Endothelial cell of umbilical vein (primary cell): ENCODE measurements at regions not wholly inside any gene's neighbourhood (a gene's known extent, or its start where the extent isn't known, plus 50 kb on each side); places are given as distances from the start of the nearest gene placed in this dataset.

Source experiments
- BruUV-seq: library from RNA; stranded (reverse); fragments of 400-500 nt; replicated peaks from 2 replicates; lab custom pipeline; 2021; lab: Mats Ljungman, UMichigan
- CTCF ChIA-PET: fragments of 300-600, 350-600 bp; sonication (Branson Sonifier 250); formaldehyde crosslinking; loops from one replicate; lab custom pipeline; 2021; ENCODE audit warnings: antibody characterized with exemption, inconsistent platforms; lab: Charles Lee
- POLR2A ChIA-PET: fragments of 300-600, 350-600 bp; sonication (Branson Sonifier 250); formaldehyde crosslinking; loops from one replicate; lab custom pipeline; 2021; ENCODE audit warnings: antibody characterized with exemption, inconsistent platforms; lab: Charles Lee
- DNase-seq: peaks from one replicate; pipeline ENCODE4 v3.0.0-alpha.2; 2011; ENCODE audit warnings: low read depth, low spot score
- FAIRE-seq: peaks from 2 replicates; lab custom pipeline; 2011; peaks lifted over from hg19 to GRCh38; lab: Jason Lieb, UNC
- H2AFZ ChIP-seq: 2 replicates; pipeline ENCODE4 v1.6.0; 2012; ENCODE audit warnings: low read depth, low read length, control low read depth, inconsistent platforms
- H3K27ac ChIP-seq: 2 replicates; pipeline ENCODE4 v1.5.1; 2011; ENCODE audit warnings: low read depth, mild to moderate bottlenecking, control low read depth, low read length, moderate library complexity; ENCODE audit not compliant: insufficient read depth
- H3K27me3 ChIP-seq, 2 experiments: 2 replicates each; pipeline versions ENCODE4 v1.6.0 to v1.6.1; 2011; ENCODE audit warnings: low read length in 2 of 2, mixed read lengths in 1 of 2; ENCODE audit not compliant: control insufficient read depth in 2 of 2, insufficient read depth in 2 of 2
- H3K36me3 ChIP-seq, 2 experiments: 2 replicates in 1 of 2; 3 replicates in 1 of 2; pipeline ENCODE4 v1.5.1; 2011; ENCODE audit warnings: low read length in 2 of 2, mild to moderate bottlenecking in 1 of 2, moderate library complexity in 1 of 2; ENCODE audit not compliant: control insufficient read depth in 2 of 2, insufficient read depth in 2 of 2; ENCODE audit errors: extremely low read depth in 1 of 2
- H3K4me1 ChIP-seq: 3 replicates; pipeline ENCODE4 v1.5.1; 2011; ENCODE audit warnings: mild to moderate bottlenecking, low read length; ENCODE audit not compliant: control insufficient read depth, insufficient read depth; ENCODE audit errors: extremely low read depth
- H3K4me2 ChIP-seq: 2 replicates; pipeline ENCODE4 v1.6.1; 2011; ENCODE audit warnings: low read length, control low read depth, mixed read lengths; ENCODE audit not compliant: insufficient read depth
- H3K4me3 ChIP-seq, 3 experiments: fragments of 200-600 bp in 1 of 3; sonication (generic), shearing (Covaris generic) in 1 of 3; replicated peaks in 1 of 3; 2 replicates each; pipeline ENCODE4 v1.5.1; 2011 to 2016; ENCODE audit warnings: control low read depth in 3 of 3, low read length in 3 of 3, mild to moderate bottlenecking in 2 of 3, inconsistent platforms in 1 of 3, low read depth in 1 of 3, moderate library complexity in 1 of 3; ENCODE audit not compliant: insufficient read depth in 1 of 3
- H3K79me2 ChIP-seq: 2 replicates; pipeline ENCODE4 v1.6.0; 2012; ENCODE audit warnings: low read length, inconsistent platforms; ENCODE audit not compliant: control insufficient read depth, insufficient read depth
- H3K9ac ChIP-seq: replicated peaks from 2 replicates; pipeline ENCODE3; 2011; ENCODE audit warnings: low read length, control low read depth; ENCODE audit not compliant: insufficient read depth; ENCODE audit errors: extremely low read depth
- H3K9me1 ChIP-seq: replicated peaks from 3 replicates; pipeline ENCODE4 v1.6.0; 2011; ENCODE audit warnings: mild to moderate bottlenecking, low read length; ENCODE audit not compliant: control insufficient read depth, insufficient read depth; ENCODE audit errors: extremely low read depth
- H3K9me3 ChIP-seq: replicated peaks from 2 replicates; pipeline ENCODE4 v1.5.1; 2012; ENCODE audit warnings: low read length, inconsistent platforms; ENCODE audit not compliant: control insufficient read depth, insufficient read depth
- H4K20me1 ChIP-seq: replicated peaks from 2 replicates; pipeline ENCODE3; 2011; ENCODE audit warnings: mild to moderate bottlenecking, low read length; ENCODE audit not compliant: control insufficient read depth, insufficient read depth; ENCODE audit errors: extremely low read depth
- CTCF ChIP-seq, 2 donors: IDR thresholded peaks; 1 replicate in 1 of 2; 2 replicates in 1 of 2; pipeline ENCODE4 v1.5.1; 2011; ENCODE audit warnings: low read length in 2 of 2, mild to moderate bottlenecking in 2 of 2, moderate library complexity in 2 of 2, control low read depth in 1 of 2, inconsistent platforms in 1 of 2, low read depth in 1 of 2; ENCODE audit not compliant: insufficient read depth in 1 of 2; ENCODE audit errors: extremely low read depth in 1 of 2
- EZH2 ChIP-seq: IDR thresholded peaks from 2 replicates; pipeline ENCODE4 v1.6.1; 2012; ENCODE audit warnings: borderline replicate concordance, low read depth, mild to moderate bottlenecking, moderate library complexity, low read length, inconsistent platforms; ENCODE audit not compliant: severe bottlenecking
- FOS ChIP-seq: IDR thresholded peaks from 2 replicates; pipeline ENCODE4 v1.6.1; 2011; ENCODE audit warnings: mild to moderate bottlenecking, low read length, moderate library complexity, borderline replicate concordance; ENCODE audit not compliant: insufficient read depth
- GATA2 ChIP-seq: IDR thresholded peaks from 2 replicates; pipeline ENCODE4 v1.7.0; 2011; ENCODE audit warnings: low read depth, mild to moderate bottlenecking, moderate library complexity, mixed read lengths, low read length; ENCODE audit not compliant: insufficient read length, insufficient read depth
- JUN ChIP-seq: IDR thresholded peaks from 2 replicates; pipeline ENCODE4 v1.6.1; 2011; ENCODE audit warnings: borderline replicate concordance, low read depth; ENCODE audit not compliant: insufficient read length, insufficient read depth
- MYC ChIP-seq: IDR thresholded peaks from one replicate; pipeline ENCODE4 v1.6.1; 2011; ENCODE audit warnings: mild to moderate bottlenecking, low read depth, low read length
- POLR2A ChIP-seq: IDR thresholded peaks from 2 replicates; pipeline ENCODE4 v1.6.1; 2012; ENCODE audit warnings: low read depth, mild to moderate bottlenecking, control low read depth, low read length
- POLR2AphosphoS5 ChIP-seq: IDR thresholded peaks from 2 replicates; pipeline ENCODE4 v1.6.1; 2012; ENCODE audit warnings: low read depth, mild to moderate bottlenecking, control low read depth, low read length, moderate library complexity; ENCODE audit not compliant: insufficient read depth
- dilution Hi-C: fragments of 300-500 bp; cut with MboI; formaldehyde crosslinking; loops from one replicate; pipeline ENCODE4 v1.15.0; 2019; ENCODE audit warnings: low sequenced_read_pairs; ENCODE audit not compliant: extremely low pct_ligation_motif_present
- intact Hi-C: fragments of 100-400 bp; cut with micrococcal nuclease; formaldehyde crosslinking; loops from one replicate; pipeline ENCODE4 v1.10.0; 2022
- TF ChIP-seq, protein P1 (sequence below): IDR thresholded peaks from 2 replicates; pipeline ENCODE4 v1.6.1; 2011; ENCODE audit not compliant: insufficient read depth, insufficient read length

DNA sequence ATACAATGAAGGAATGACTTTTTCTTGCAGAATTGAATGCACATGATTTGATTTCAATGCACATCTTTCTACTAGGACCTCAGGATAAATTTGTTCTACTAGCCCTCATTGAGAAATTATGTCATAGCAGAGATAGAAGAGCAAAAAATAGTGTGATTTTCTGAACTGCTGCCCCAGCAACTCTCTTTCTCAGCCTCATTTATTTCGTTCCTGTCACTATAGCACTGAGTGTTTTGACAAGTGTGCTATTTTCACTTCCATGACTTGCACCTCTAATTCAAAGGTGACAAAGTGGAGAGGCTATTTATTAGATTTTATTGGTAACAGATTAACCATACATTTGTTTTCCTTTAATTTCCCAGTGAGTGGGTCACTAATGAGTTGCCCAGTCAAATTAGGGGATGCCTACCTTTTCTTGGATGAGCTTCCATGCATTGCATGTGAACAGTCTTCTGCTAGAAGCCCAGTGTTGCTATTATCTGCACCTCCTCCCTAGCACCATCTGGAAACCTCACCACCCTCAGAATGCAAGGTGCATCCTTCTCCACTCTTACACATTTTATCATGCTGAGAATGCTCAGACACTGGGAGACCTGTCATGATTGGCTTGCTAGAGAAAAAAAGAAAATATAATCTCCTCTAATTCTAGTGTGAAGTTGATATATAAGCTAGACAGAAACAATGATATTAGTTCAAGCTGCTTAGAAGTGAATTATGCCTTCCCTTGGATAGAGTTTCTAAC lies 119.6 kb upstream of the CTTNBP2 start:
- no peak for DNase-seq
- no peaks in the 10 kb centered on the region for H3K9me1 ChIP-seq
- no peaks in the 10 kb centered on the region for H3K79me2 ChIP-seq
- no peaks in the 10 kb centered on the region for H3K4me1 ChIP-seq
- CTCF ChIA-PET = interaction anchor here (0.8 to 1.3 kb wide), 9 partner anchors 10 to 241 kb away, joined by 3 to 7 read pairs (median 3); partner anchors contain the start of gene CTTNBP2
- no peak overlapping the region for H3K4me2 ChIP-seq
- dilution Hi-C loops = no loop called here
- intact Hi-C loops = no loop called here
- H3K27ac ChIP-seq = no peak overlapping the region
- no peaks in the 10 kb centered on the region for H3K36me3 ChIP-seq
- BruUV-seq = no TSS peak
- H3K4me3 ChIP-seq = no peak overlapping the region
- no peak overlapping the region for H2AFZ ChIP-seq
- POLR2A ChIA-PET = no interaction called here
- H3K27me3 ChIP-seq = no peaks in the 10 kb centered on the region
- no peak overlapping the region for H3K9ac ChIP-seq
- H3K9me3 ChIP-seq = no peaks in the 10 kb centered on the region
- no peak for FAIRE-seq
- no peaks in the 10 kb centered on the region for H4K20me1 ChIP-seq
- no peak for TF ChIP-seq FOS
- TF ChIP-seq, protein P1, sequence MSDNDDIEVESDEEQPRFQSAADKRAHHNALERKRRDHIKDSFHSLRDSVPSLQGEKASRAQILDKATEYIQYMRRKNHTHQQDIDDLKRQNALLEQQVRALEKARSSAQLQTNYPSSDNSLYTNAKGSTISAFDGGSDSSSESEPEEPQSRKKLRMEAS = no peak
- TF ChIP-seq EZH2 = no peak
- TF ChIP-seq POLR2A = no peak
- TF ChIP-seq MYC = no peak
- no peak for TF ChIP-seq GATA2
- no peak for TF ChIP-seq CTCF (IDR thresholded peaks at IDR 0.05; ENCODE audit: extremely low read depth in 1 of 2, insufficient read depth in 1 of 2, low read depth in 1 of 2, low read length in 2 of 2)
- no peak for TF ChIP-seq JUN
- TF ChIP-seq POLR2AphosphoS5 = no peak
